ENCODE measurements at regions not wholly inside any gene's neighbourhood (a gene's known extent, or its start where the extent isn't known, plus 50 kb on each side); places are given as distances from the start of the nearest gene placed in this dataset.

GRCh38 chr2:34423301-34423700 lies 824.2 kb upstream of the FAM98A start:
- Mint-ChIP-seq H3K27ac (no peak overlapping the region), H3K4me1 (no peaks in the 10 kb centered on the region), H3K9me3 (peaks cover 43% of the 10 kb centered on the region), H3K4me3 (no peak overlapping the region), H3K36me3 (ENCODE audit: low read depth) (no peaks in the 10 kb centered on the region), H3K27me3 (ENCODE audit: low read depth, poor library complexity) (peaks cover 4% of the 10 kb centered on the region)
- DNase-seq: no peak
- no peak for TF ChIP-seq CTCF (IDR thresholded peaks at IDR 0.05)

GRCh38 chr2:34419856-34420255 lies 820.8 kb upstream of the FAM98A start:
- Mint-ChIP-seq H3K9me3 (peaks cover 35% of the 10 kb centered on the region), H3K27me3 (ENCODE audit: low read depth, poor library complexity) (peaks cover 3% of the 10 kb centered on the region), H3K4me1 (no peaks in the 10 kb centered on the region), H3K27ac (no peak overlapping the region), H3K36me3 (ENCODE audit: low read depth) (no peaks in the 10 kb centered on the region), H3K4me3 (no peak overlapping the region)
- no peak for DNase-seq
- no peak for TF ChIP-seq CTCF (IDR thresholded peaks at IDR 0.05)

GRCh38 chr2:34416856-34417255 lies 817.8 kb upstream of the FAM98A start:
- DNase-seq: no peak
- H3K27ac Mint-ChIP-seq: peak overlapping the region; percentile 55
- peaks cover 8% of the 10 kb centered on the region for H3K9me3 Mint-ChIP-seq
- H3K36me3 Mint-ChIP-seq (ENCODE audit: low read depth): no peaks in the 10 kb centered on the region
- no peak for TF ChIP-seq CTCF (IDR thresholded peaks at IDR 0.05)
- no peak overlapping the region for H3K4me3 Mint-ChIP-seq
- no peaks in the 10 kb centered on the region for H3K4me1 Mint-ChIP-seq
- no peaks in the 10 kb centered on the region for H3K27me3 Mint-ChIP-seq (ENCODE audit: low read depth, poor library complexity)

- Mint-ChIP-seq H3K36me3 (ENCODE audit: low read depth) (no peaks in the 10 kb centered on the region), H3K27me3 (ENCODE audit: low read depth, poor library complexity) (no peaks in the 10 kb centered on the region), H3K4me3 (no peak overlapping the region), H3K27ac (no peak overlapping the region), H3K9me3 (no peaks in the 10 kb centered on the region), H3K4me1 (no peaks in the 10 kb centered on the region)
- DNase-seq: no peak
- no peak for TF ChIP-seq CTCF (IDR thresholded peaks at IDR 0.05)
Observed at GRCh38 chr2:34414856-34415255, 815.8 kb upstream of the FAM98A start.

GRCh38 chr2:34408100-34408499 lies 809.0 kb upstream of the FAM98A start:
- Mint-ChIP-seq H3K9me3 (no peaks in the 10 kb centered on the region), H3K4me1 (no peaks in the 10 kb centered on the region), H3K4me3 (no peak overlapping the region), H3K27me3 (ENCODE audit: low read depth, poor library complexity) (no peaks in the 10 kb centered on the region), H3K27ac (no peak overlapping the region), H3K36me3 (ENCODE audit: low read depth) (no peaks in the 10 kb centered on the region)
- no peak for TF ChIP-seq CTCF (IDR thresholded peaks at IDR 0.05)
- DNase-seq: no peak

- DNase-seq: no peak
- no peak for TF ChIP-seq CTCF (IDR thresholded peaks at IDR 0.05)
- H3K27ac Mint-ChIP-seq: no peak overlapping the region
Observed at GRCh38 chr2:34403512-34403911, 804.4 kb upstream of the FAM98A start.

More at GRCh38 chr2:34403512-34403911, 804.4 kb upstream of the FAM98A start:
- H3K36me3 Mint-ChIP-seq (ENCODE audit: low read depth): no peaks in the 10 kb centered on the region
- H3K9me3 Mint-ChIP-seq: no peaks in the 10 kb centered on the region
- no peaks in the 10 kb centered on the region for H3K4me1 Mint-ChIP-seq
- no peaks in the 10 kb centered on the region for H3K27me3 Mint-ChIP-seq (ENCODE audit: low read depth, poor library complexity)
- no peak overlapping the region for H3K4me3 Mint-ChIP-seq

Measured in nephron progenitor cell (in vitro differentiated cells).